HCT116 (cell line): ENCODE measurements at regions not wholly inside any gene's neighbourhood (a gene's known extent, or its start where the extent isn't known, plus 50 kb on each side); places are given as distances from the start of the nearest gene placed in this dataset.

Source experiments
- ATAC-seq: fragments of 200-7000 bp; cut with Tn5 transposase; 2 replicates; pipeline ENCODE4 v1.9.1; 2020; ENCODE audit warnings: mild to moderate bottlenecking, moderate library complexity
- BruUV-seq: library from RNA; stranded (reverse); fragments of 400-500 nt; replicated peaks from 2 replicates; lab custom pipeline; 2021; lab: Mats Ljungman, UMichigan
- CTCF ChIA-PET: fragments of 300-600 bp; sonication (Branson Sonifier 250); formaldehyde crosslinking; loops from one replicate; lab custom pipeline; 2021; ENCODE audit warnings: antibody characterized with exemption; lab: Charles Lee
- POLR2A ChIA-PET: fragments of 300-600, 350-600 bp; sonication (Branson Sonifier 250); formaldehyde crosslinking; loops from one replicate; lab custom pipeline; 2021; ENCODE audit warnings: antibody characterized with exemption; lab: Charles Lee
- RAD21 ChIA-PET, 2 experiments: fragments of 300-600 bp; sonication (Branson Sonifier 250); formaldehyde crosslinking; loops; one replicate each; lab custom pipeline; 2023; ENCODE audit warnings: low total read pairs in 2 of 2; ENCODE audit not compliant: uncharacterized antibody in 2 of 2, unreplicated experiment in 2 of 2, low non-redundant PET in 1 of 2; lab: Charles Lee
- DNase-seq: peaks from one replicate; pipeline ENCODE4 v3.0.0-alpha.2; 2010; ENCODE audit warnings: low read depth, low spot score
- H2AFZ ChIP-seq: fragments of 200-600 bp; shearing (Covaris generic), sonication (generic); 2 replicates; pipeline ENCODE4 v1.6.1; 2017; ENCODE audit warnings: low read depth, mixed run types, mixed read lengths, antibody characterized with exemption, low read length; ENCODE audit not compliant: poor library complexity, severe bottlenecking
- H3K27ac ChIP-seq: 2 replicates; pipeline ENCODE4 v1.5.1; 2012; ENCODE audit warnings: low read depth, low read length
- H3K27me3 ChIP-seq: fragments of 200-600 bp; sonication (generic); 2 replicates; pipeline ENCODE4 v1.6.1; 2016; ENCODE audit warnings: mixed run types, low read length, mixed read lengths; ENCODE audit not compliant: insufficient read depth
- H3K36me3 ChIP-seq, 2 experiments: fragments of 200-500 bp in 1 of 2; fragments of 200-600 bp in 1 of 2; sonication (Bioruptor generic) in 1 of 2; sonication (generic) in 1 of 2; 2 replicates each; pipeline versions ENCODE4 v1.5.1 to v1.6.1; 2014 to 2016; ENCODE audit warnings: low read length in 2 of 2, inconsistent platforms in 1 of 2, mixed read lengths in 1 of 2, mixed run types in 1 of 2; ENCODE audit not compliant: insufficient read depth in 2 of 2, control insufficient read depth in 1 of 2
- H3K4me1 ChIP-seq, 2 experiments: fragments of 200-600 bp in 1 of 2; sonication (generic) in 1 of 2; 2 replicates each; pipeline versions ENCODE4 v1.5.1 to v1.6.1; 2012 to 2017; ENCODE audit warnings: low read length in 2 of 2, inconsistent platforms in 1 of 2, mild to moderate bottlenecking in 1 of 2, mixed read lengths in 1 of 2, mixed run types in 1 of 2, moderate library complexity in 1 of 2; ENCODE audit not compliant: insufficient read depth in 2 of 2, control insufficient read depth in 1 of 2
- H3K4me2 ChIP-seq: fragments of 200-600 bp; sonication (generic); 2 replicates; pipeline ENCODE4 v1.6.1; 2017; ENCODE audit warnings: mixed run types, low read length, mixed read lengths
- H3K4me3 ChIP-seq, 2 experiments: fragments of 200-600 bp in 1 of 2; sonication (generic) in 1 of 2; replicated peaks in 1 of 2; 2 replicates each; pipeline ENCODE4 v1.5.1; 2011 to 2016; ENCODE audit warnings: low read length in 2 of 2, control low read depth in 1 of 2, low read depth in 1 of 2, mild to moderate bottlenecking in 1 of 2, mixed read lengths in 1 of 2, mixed run types in 1 of 2
- H3K79me2 ChIP-seq: fragments of 200-600 bp; sonication (generic); 2 replicates; pipeline ENCODE4 v1.6.1; 2017; ENCODE audit warnings: mild to moderate bottlenecking, mixed run types, low read length, moderate library complexity, mixed read lengths; ENCODE audit not compliant: insufficient read depth
- H3K9ac ChIP-seq: fragments of 200-600 bp; sonication (generic); 2 replicates; pipeline ENCODE4 v1.6.1; 2016; ENCODE audit warnings: low read length, mixed read lengths
- H3K9me2 ChIP-seq: fragments of 200-600 bp; sonication (generic), shearing (Covaris generic); 2 replicates; pipeline ENCODE4 v1.6.1; 2017; ENCODE audit warnings: mixed run types, mild to moderate bottlenecking, moderate library complexity; ENCODE audit not compliant: insufficient read depth
- H3K9me3 ChIP-seq, 2 experiments: fragments of 200-500 bp in 1 of 2; fragments of 200-600 bp in 1 of 2; sonication (Bioruptor generic) in 1 of 2; sonication (generic) in 1 of 2; 2 replicates each; pipeline ENCODE4 v1.6.1; 2014 to 2017; ENCODE audit warnings: low read length in 2 of 2, mixed read lengths in 2 of 2, inconsistent platforms in 1 of 2, low read depth in 1 of 2, mild to moderate bottlenecking in 1 of 2, mixed run types in 1 of 2, moderate library complexity in 1 of 2; ENCODE audit not compliant: control insufficient read depth in 1 of 2, insufficient read depth in 1 of 2
- H4K20me1 ChIP-seq: fragments of 200-600 bp; sonication (generic), shearing (Covaris generic); 2 replicates; pipeline ENCODE4 v1.6.1; 2017; ENCODE audit warnings: mixed run types, mild to moderate bottlenecking, moderate library complexity; ENCODE audit not compliant: insufficient read depth
- TCF7L2 ChIP-seq: IDR thresholded peaks from 2 replicates; pipeline ENCODE4 v1.7.0; 2011; ENCODE audit warnings: borderline replicate concordance, inconsistent platforms; ENCODE audit not compliant: insufficient read depth, insufficient read length; ENCODE audit errors: extremely low read depth
- ZNF274 ChIP-seq: fragments of 200-500 bp; sonication (Bioruptor generic); IDR thresholded peaks from 2 replicates; pipeline ENCODE4 v1.6.1; 2014; ENCODE audit warnings: mild to moderate bottlenecking, low read depth, low read length, inconsistent platforms
- intact Hi-C: fragments of 100-400 bp; cut with micrococcal nuclease; formaldehyde crosslinking; loops from 2 replicates; pipeline ENCODE4 v1.10.0; 2022
- TF ChIP-seq, protein P1 (sequence below): IDR thresholded peaks from 2 replicates; pipeline ENCODE4 v1.6.1; 2011; ENCODE audit warnings: mild to moderate bottlenecking, low read length, moderate library complexity; ENCODE audit not compliant: insufficient replicate concordance; ENCODE audit errors: extremely low read depth

- Histone ChIP-seq H3K27ac (no peak overlapping the region), H3K4me3 (no peak overlapping the region), H3K9ac (no peak overlapping the region), H3K4me2 (no peak overlapping the region), H3K9me3 (no peaks in the 10 kb centered on the region), H3K27me3 (peaks cover 54% of the 10 kb centered on the region), H4K20me1 (no peaks in the 10 kb centered on the region), H2AFZ (no peak overlapping the region), H3K9me2 (no peaks in the 10 kb centered on the region), H3K4me1 (no peaks in the 10 kb centered on the region), H3K79me2 (no peaks in the 10 kb centered on the region), H3K36me3 (no peaks in the 10 kb centered on the region)
- CTCF ChIA-PET, result interaction anchor here (1.3 kb wide), 1 partner anchor 9 kb away, joined by 3 read pairs; no protein-coding TSS in a partner anchor
- no peak for DNase-seq
- TF ChIP-seq, protein P1, sequence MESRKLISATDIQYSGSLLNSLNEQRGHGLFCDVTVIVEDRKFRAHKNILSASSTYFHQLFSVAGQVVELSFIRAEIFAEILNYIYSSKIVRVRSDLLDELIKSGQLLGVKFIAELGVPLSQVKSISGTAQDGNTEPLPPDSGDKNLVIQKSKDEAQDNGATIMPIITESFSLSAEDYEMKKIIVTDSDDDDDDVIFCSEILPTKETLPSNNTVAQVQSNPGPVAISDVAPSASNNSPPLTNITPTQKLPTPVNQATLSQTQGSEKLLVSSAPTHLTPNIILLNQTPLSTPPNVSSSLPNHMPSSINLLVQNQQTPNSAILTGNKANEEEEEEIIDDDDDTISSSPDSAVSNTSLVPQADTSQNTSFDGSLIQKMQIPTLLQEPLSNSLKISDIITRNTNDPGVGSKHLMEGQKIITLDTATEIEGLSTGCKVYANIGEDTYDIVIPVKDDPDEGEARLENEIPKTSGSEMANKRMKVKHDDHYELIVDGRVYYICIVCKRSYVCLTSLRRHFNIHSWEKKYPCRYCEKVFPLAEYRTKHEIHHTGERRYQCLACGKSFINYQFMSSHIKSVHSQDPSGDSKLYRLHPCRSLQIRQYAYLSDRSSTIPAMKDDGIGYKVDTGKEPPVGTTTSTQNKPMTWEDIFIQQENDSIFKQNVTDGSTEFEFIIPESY, result no peak
- TF ChIP-seq ZNF274, result no peak
- POLR2A ChIA-PET, result no interaction called here
- ATAC-seq, result no peak
- intact Hi-C loops, result loop anchor here (10.0 kb wide), 1 partner anchor 655 kb away; no protein-coding TSS in a partner anchor
- BruUV-seq, result no TSS peak
- RAD21 ChIA-PET, result no interaction called here
These were observed 190.7 kb downstream of the RDH14 start for GRCh38 chr2:18369760-18370159.

GRCh38 chr2:18368008-18368407, 192.4 kb downstream of the RDH14 start:
- no peak for TF ChIP-seq TCF7L2
- peaks cover 45% of the 10 kb centered on the region for H3K27me3 ChIP-seq
- ChIA-PET CTCF (interaction anchor here (0.8 kb wide), 1 partner anchor 11 kb away, joined by 3 read pairs; no protein-coding TSS in a partner anchor), RAD21 (no interaction called here), POLR2A (no interaction called here)
- intact Hi-C loops, result no loop called here
- H3K27ac ChIP-seq, result no peak overlapping the region
- H3K79me2 ChIP-seq, result no peaks in the 10 kb centered on the region
- H4K20me1 ChIP-seq, result no peaks in the 10 kb centered on the region
- DNase-seq, result no peak
- no peak overlapping the region for H2AFZ ChIP-seq
- H3K9ac ChIP-seq, result no peak overlapping the region
- no peaks in the 10 kb centered on the region for H3K36me3 ChIP-seq
- no peaks in the 10 kb centered on the region for H3K4me1 ChIP-seq
- no peak for ATAC-seq
- H3K9me3 ChIP-seq, result no peaks in the 10 kb centered on the region
- no peaks in the 10 kb centered on the region for H3K9me2 ChIP-seq
- no TSS peak for BruUV-seq
- no peak overlapping the region for H3K4me2 ChIP-seq
- H3K4me3 ChIP-seq, result no peak overlapping the region
